ENCODE measurements at regions not wholly inside any gene's neighbourhood (a gene's known extent, or its start where the extent isn't known, plus 50 kb on each side); places are given as distances from the start of the nearest gene placed in this dataset.

GRCh38 chr4:159604781-159605180, 501.9 kb downstream of the RAPGEF2 start:
- no peak for TF ChIP-seq CTCF (IDR thresholded peaks at IDR 0.05; ENCODE audit: low read length)
- TF ChIP-seq EZH2phosphoT487 (IDR thresholded peaks at IDR 0.05; ENCODE audit: low read length): no peak

Measured in MM.1S (cell line).